ENCODE measurements at regions not wholly inside any gene's neighbourhood (a gene's known extent, or its start where the extent isn't known, plus 50 kb on each side); places are given as distances from the start of the nearest gene placed in this dataset.

GRCh38 chr22:22703715-22704114, 59.3 kb downstream of the GGTLC2 start:
- no peak for DNase-seq (ENCODE audit: low read depth)
- TF ChIP-seq POLR2A (IDR thresholded peaks at IDR 0.05; ENCODE audit: extremely low read depth, insufficient read length) (no peak), MYC (IDR thresholded peaks at IDR 0.05; ENCODE audit: low read depth, low read length) (no peak), MAX (IDR thresholded peaks at IDR 0.05; ENCODE audit: low read depth, low read length) (no peak), CTCF (IDR thresholded peaks at IDR 0.05; ENCODE audit: low read depth, low read length) (no peak)

DNA sequence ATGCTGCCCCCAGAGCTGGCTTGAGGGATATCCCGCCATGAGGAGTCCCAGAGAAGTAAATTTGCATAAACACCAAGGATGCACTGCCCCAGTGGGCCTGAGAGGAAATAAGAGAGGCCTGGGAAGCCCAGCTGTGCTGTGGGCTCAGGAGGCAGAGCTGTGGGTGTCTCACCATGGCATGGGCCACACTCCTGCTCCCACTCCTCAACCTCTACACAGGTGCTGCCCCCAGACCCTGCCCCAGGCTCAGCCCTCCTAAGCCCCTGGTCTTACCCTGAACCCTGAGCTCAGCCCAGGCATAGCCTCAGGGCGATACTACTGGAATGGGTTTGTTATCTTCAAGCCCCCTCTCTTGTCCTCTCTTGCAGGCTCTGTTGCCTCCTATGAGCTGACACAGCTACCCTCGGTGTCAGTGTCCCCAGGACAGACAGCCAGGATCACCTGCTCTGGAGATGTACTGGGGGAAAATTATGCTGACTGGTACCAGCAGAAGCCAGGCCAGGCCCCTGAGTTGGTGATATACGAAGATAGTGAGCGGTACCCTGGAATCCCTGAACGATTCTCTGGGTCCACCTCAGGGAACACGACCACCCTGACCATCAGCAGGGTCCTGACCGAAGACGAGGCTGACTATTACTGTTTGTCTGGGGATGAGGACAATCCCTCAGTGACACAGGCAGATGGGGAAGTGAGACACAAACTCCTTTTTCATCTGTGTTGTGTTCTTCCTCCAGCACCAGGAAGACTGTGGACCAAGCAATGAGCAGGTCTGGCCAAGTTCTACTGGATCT, 59.9 kb downstream of the GGTLC2 start:
- no peak overlapping the region for H3K4me3 ChIP-seq (ENCODE audit: low read depth, low read length)
- TF ChIP-seq POLR2A (IDR thresholded peaks at IDR 0.05; ENCODE audit: extremely low read depth, insufficient read length) (no peak), MAX (IDR thresholded peaks at IDR 0.05; ENCODE audit: low read depth, low read length) (no peak), CTCF (IDR thresholded peaks at IDR 0.05; ENCODE audit: low read depth, low read length) (no peak), MYC (IDR thresholded peaks at IDR 0.05; ENCODE audit: low read depth, low read length) (no peak)
- DNase-seq (ENCODE audit: low read depth): no peak

More at GRCh38 chr22:22703715-22704114, 59.3 kb downstream of the GGTLC2 start:
- no peak overlapping the region for H3K4me3 ChIP-seq (ENCODE audit: low read depth, low read length)

GRCh38 chr22:22705328-22706100, 61.1 kb downstream of the GGTLC2 start:
- DNase-seq (ENCODE audit: low read depth): no peak

GRCh38 chr22:22706253-22706915, 62.0 kb downstream of the GGTLC2 start:
- no peak for DNase-seq (ENCODE audit: low read depth)
- no peak overlapping the region for H3K4me3 ChIP-seq (ENCODE audit: low read depth, low read length)
- no peak for TF ChIP-seq POLR2A (IDR thresholded peaks at IDR 0.05; ENCODE audit: extremely low read depth, insufficient read length)
- TF ChIP-seq MAX (IDR thresholded peaks at IDR 0.05; ENCODE audit: low read depth, low read length): no peak
- TF ChIP-seq MYC (IDR thresholded peaks at IDR 0.05; ENCODE audit: low read depth, low read length): no peak
- TF ChIP-seq CTCF (IDR thresholded peaks at IDR 0.05; ENCODE audit: low read depth, low read length): no peak

More at GRCh38 chr22:22705328-22706100, 61.1 kb downstream of the GGTLC2 start:
- TF ChIP-seq POLR2A (IDR thresholded peaks at IDR 0.05; ENCODE audit: extremely low read depth, insufficient read length): no peak
- no peak for TF ChIP-seq CTCF (IDR thresholded peaks at IDR 0.05; ENCODE audit: low read depth, low read length)
- TF ChIP-seq MAX (IDR thresholded peaks at IDR 0.05; ENCODE audit: low read depth, low read length): no peak
- no peak for TF ChIP-seq MYC (IDR thresholded peaks at IDR 0.05; ENCODE audit: low read depth, low read length)
- no peak overlapping the region for H3K4me3 ChIP-seq (ENCODE audit: low read depth, low read length)

DNA sequence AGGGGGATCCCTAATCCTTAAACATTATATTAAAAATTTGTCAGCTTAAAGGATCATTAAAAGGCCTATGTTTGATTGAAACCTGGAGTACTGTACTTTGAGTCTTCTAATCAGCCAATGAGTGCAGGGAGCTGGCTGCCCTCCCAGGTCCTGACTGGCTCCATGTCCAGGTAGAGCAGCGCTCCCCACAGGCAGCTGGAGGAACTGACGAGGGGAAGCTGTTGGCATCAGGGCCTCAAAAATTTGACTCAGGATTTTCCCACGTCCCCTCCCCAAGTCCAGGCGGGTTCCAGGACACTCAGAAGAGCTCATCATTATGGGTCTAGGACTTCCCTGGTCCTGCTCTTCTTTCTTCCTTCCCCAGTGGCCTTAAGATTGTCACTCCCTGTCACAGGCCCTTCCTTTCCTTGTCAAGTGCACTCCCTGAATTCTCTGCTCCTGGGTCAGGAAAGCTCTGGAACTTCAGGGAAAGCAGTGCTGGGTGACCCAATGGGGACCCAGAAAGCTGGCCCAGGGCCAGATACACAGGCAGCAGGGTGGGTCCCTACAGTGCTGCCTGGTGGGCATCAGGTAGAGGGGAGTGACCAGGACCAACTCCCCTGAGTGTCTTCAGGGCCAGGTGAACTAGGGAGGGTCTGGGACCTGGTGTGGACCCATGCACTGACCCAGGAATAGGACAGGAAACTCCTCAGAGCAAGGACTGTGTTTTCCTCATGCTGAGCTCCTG, 65.5 kb downstream of the GGTLC2 start:
- DNase-seq (ENCODE audit: low read depth): peak; percentile 26
- H3K4me3 ChIP-seq (ENCODE audit: low read depth, low read length): no peak overlapping the region
- TF ChIP-seq CTCF (IDR thresholded peaks at IDR 0.05; ENCODE audit: low read depth, low read length): peak; percentile 32
- TF ChIP-seq MAX (IDR thresholded peaks at IDR 0.05; ENCODE audit: low read depth, low read length): no peak
